Central memory CD8-positive, alpha-beta T cell (primary cell): ENCODE measurements at regions not wholly inside any gene's neighbourhood (a gene's known extent, or its start where the extent isn't known, plus 50 kb on each side); places are given as distances from the start of the nearest gene placed in this dataset.
A peak's percentile ranks its signal among the peaks of the same experiment; 100 is the strongest.

Experiments used
- ATAC-seq: fragments of 150-1000 bp; cut with Tn5 transposase; replicated peaks from 2 replicates; pipeline ENCODE4 v1.10.0; 2022; ENCODE audit warnings: mild to moderate bottlenecking, moderate FRiP score, moderate number of reproducible peaks; ENCODE audit not compliant: poor library complexity, severe bottlenecking; ENCODE audit errors: extremely low read depth
- DNase-seq, 2 donors: peaks; one replicate each; pipeline ENCODE4 v3.0.0; 2021; ENCODE audit warnings: low spot score in 2 of 2
- H3K27ac Mint-ChIP-seq: one replicate; pipeline ENCODE4 v1.8.0; 2022; ENCODE audit warnings: low read depth, mild to moderate bottlenecking, moderate library complexity, mixed read lengths
- H3K27me3 Mint-ChIP-seq: one replicate; pipeline ENCODE4 v1.8.0; 2022; ENCODE audit warnings: mixed read lengths
- H3K36me3 Mint-ChIP-seq: one replicate; pipeline ENCODE4 v1.8.0; 2022; ENCODE audit warnings: mild to moderate bottlenecking, moderate library complexity, mixed read lengths; ENCODE audit not compliant: insufficient read depth
- H3K4me1 Mint-ChIP-seq: one replicate; pipeline ENCODE4 v1.8.0; 2022; ENCODE audit warnings: mixed read lengths
- H3K4me3 Mint-ChIP-seq: one replicate; pipeline ENCODE4 v1.8.0; 2022; ENCODE audit warnings: mild to moderate bottlenecking, moderate library complexity, mixed read lengths
- H3K9me3 Mint-ChIP-seq: one replicate; pipeline ENCODE4 v1.8.0; 2022; ENCODE audit warnings: mixed read lengths

DNA sequence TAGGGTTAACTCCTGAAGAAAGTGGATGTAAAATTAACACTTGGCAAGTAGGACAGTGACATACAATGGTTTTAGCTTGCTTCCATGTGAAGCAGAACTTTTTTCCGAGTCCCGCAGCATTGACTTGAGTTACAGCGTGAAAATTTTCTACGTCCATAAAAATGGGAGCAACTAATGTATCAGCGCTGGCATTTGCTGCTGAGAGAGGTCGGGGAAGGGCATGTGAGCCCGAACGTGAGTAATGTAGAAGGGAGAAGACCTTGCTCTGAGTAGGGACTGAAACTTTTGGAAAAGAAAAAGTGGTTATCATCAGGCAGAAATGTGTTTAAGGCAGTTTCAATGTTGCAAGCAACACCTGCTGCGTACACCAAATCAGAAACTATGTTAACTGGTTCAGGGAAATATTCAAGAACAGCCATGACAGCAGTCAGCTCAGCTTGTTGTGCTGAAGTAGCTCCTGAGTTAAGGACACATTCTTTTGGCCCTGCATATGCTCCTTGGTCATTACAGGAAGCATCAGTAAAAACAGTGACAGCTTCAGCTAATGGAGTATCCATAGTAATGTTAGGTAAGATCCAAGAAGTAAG, 70.9 kb upstream of the ARL4D start:
- H3K27me3 Mint-ChIP-seq = peaks cover 41% of the 10 kb centered on the region
- no peak overlapping the region for H3K4me3 Mint-ChIP-seq
- DNase-seq (no peak), ATAC-seq (no peak)
- no peaks in the 10 kb centered on the region for H3K4me1 Mint-ChIP-seq
- no peak overlapping the region for H3K27ac Mint-ChIP-seq
- no peaks in the 10 kb centered on the region for H3K9me3 Mint-ChIP-seq
- no peaks in the 10 kb centered on the region for H3K36me3 Mint-ChIP-seq

DNA sequence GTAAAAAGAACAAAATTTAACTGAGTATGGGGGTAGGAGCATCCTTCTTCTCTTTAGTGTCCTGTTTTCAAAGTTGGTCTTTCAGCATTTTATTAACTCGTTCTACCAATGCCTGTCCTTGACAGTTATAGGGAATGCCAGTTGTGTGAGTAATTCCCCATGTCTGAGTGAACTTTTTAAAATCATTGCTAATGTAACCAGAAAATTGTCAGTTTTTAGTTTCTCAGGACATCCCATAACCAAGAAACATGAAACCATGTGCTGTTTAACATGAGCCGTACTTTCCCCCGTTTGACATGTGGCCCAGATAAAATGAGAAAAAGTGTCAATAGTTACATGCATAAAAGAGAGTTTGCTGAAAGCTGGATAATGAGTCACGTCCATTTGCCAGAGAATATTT, 71.4 kb upstream of the ARL4D start:
- no peaks in the 10 kb centered on the region for H3K9me3 Mint-ChIP-seq
- H3K4me1 Mint-ChIP-seq = no peaks in the 10 kb centered on the region
- ATAC-seq (no peak), DNase-seq (no peak)
- no peak overlapping the region for H3K27ac Mint-ChIP-seq
- H3K27me3 Mint-ChIP-seq = peaks cover 41% of the 10 kb centered on the region
- H3K4me3 Mint-ChIP-seq = no peak overlapping the region
- no peaks in the 10 kb centered on the region for H3K36me3 Mint-ChIP-seq

DNA sequence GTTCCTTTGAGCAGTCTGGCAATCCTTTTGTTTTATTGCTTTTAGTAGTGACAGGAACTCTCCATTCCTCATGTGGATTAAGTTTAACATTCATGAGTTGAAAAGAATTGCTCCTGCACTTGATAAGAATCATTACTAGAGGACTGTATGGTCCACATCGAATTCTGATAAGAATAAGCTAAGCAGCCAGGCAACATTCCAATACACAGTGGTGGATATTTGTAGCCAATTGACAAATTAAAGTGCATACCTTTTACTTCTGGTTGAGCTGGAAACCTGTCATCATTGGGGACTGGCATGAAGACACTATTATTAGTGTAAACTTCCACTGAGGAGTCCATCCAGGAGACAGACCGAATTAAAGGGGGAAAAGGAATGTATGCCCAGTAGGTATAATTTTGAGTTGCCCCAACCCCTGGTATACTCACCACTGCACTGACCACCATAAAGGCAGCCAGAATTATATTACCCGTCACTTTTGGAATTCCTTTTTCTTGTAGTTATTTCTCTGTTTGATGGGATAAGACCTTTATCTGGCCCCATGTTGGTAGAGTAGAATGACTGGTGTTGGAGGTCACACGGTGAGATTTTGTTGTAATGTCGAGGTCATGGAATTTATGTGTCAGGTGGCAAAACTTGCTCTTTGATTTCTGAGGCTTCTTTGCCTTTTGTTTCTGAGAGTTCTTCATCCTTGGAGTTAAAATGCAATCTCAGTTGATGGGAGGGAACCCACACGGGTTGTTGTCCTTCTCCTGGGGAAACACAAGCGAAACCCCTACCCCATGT, 72.1 kb upstream of the ARL4D start:
- DNase-seq = no peak
- H3K27ac Mint-ChIP-seq = no peak overlapping the region
- H3K4me1 Mint-ChIP-seq = no peaks in the 10 kb centered on the region
- H3K9me3 Mint-ChIP-seq = no peaks in the 10 kb centered on the region
- ATAC-seq = no peak
- H3K4me3 Mint-ChIP-seq = no peak overlapping the region
- no peaks in the 10 kb centered on the region for H3K36me3 Mint-ChIP-seq
- peaks cover 41% of the 10 kb centered on the region for H3K27me3 Mint-ChIP-seq

DNA sequence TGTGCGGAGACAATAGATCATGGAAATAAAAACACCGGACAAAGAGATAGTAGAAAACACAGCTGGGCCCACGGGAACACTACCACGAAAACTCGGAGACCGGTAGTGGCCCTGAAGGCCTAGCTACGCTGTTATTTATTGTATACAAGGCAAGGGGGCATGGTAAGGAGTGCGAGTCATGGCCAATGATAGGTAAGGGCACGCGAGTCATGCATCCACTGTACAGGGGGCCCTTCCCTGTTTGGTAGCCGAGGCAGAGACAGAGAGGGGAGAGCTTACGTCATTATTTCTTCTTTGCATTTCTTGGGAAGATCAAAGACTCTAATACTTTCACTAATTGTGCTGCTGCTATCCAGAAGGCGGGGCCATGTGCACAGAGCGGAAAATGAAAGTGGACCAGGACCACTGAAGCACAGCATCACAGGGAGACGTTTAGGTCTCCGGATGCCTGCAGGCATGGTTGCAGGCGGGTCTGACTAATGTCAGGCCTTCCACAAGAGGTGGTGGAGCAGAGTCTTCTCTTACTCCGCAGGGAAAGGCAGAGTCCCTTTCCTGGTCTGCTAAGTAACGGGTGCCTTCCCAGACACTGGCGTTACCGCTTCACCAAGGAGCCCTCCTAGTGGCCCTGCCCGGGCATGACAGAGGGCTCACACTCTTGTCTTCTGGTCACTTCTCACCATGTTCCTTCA, 74.4 kb upstream of the ARL4D start:
- peaks cover 2% of the 10 kb centered on the region for H3K36me3 Mint-ChIP-seq
- H3K27me3 Mint-ChIP-seq = peaks cover 29% of the 10 kb centered on the region
- no peak overlapping the region for H3K27ac Mint-ChIP-seq
- H3K4me3 Mint-ChIP-seq = no peak overlapping the region
- no peak for ATAC-seq
- H3K9me3 Mint-ChIP-seq = no peaks in the 10 kb centered on the region
- no peaks in the 10 kb centered on the region for H3K4me1 Mint-ChIP-seq
- DNase-seq = no peak

DNA sequence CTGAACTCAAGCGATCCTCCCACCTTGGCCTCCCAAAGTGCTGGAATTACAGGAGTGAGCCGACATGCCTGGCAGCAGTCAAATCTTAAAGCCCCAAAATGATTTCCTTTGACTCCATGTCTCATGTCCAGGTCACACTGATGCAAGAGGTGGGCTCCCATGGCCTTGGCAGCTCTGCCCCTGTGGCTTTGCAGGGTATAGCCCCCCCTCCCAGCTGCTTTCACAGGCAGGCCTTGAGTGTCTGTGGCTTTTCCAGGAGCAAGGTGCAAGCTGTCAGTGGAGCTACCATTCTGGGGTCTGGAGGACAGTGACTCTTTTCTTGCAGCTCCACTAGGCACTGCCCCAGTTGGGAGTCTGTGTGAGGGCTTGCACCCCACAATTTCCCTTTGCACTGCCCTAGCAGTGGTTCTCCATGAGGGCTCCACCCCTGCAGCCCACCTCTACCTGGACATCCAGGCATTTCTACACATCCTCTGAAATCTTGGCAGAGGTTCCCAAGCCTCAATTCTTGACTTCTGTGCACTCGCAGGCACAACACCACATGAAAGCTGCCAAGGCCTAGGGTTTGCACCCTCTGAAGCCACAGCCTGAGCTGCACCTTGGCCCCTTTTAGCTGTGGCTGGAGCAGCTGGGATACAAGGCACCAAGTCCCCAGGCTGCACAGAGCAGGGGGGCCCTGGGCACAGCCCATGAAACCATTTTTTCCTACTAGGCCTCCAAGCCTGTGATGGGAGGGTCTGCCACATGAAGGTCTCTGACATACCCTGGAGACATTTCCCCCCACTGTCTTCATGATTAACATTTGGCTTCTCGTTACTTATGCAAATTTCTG, 79.3 kb upstream of the ARL4D start:
- DNase-seq = no peak
- Mint-ChIP-seq H3K36me3 (peaks cover 4% of the 10 kb centered on the region), H3K4me1 (peaks cover 8% of the 10 kb centered on the region), H3K9me3 (peaks cover 7% of the 10 kb centered on the region), H3K27me3 (no peaks in the 10 kb centered on the region), H3K27ac (no peak overlapping the region), H3K4me3 (no peak overlapping the region)
- no peak for ATAC-seq

DNA sequence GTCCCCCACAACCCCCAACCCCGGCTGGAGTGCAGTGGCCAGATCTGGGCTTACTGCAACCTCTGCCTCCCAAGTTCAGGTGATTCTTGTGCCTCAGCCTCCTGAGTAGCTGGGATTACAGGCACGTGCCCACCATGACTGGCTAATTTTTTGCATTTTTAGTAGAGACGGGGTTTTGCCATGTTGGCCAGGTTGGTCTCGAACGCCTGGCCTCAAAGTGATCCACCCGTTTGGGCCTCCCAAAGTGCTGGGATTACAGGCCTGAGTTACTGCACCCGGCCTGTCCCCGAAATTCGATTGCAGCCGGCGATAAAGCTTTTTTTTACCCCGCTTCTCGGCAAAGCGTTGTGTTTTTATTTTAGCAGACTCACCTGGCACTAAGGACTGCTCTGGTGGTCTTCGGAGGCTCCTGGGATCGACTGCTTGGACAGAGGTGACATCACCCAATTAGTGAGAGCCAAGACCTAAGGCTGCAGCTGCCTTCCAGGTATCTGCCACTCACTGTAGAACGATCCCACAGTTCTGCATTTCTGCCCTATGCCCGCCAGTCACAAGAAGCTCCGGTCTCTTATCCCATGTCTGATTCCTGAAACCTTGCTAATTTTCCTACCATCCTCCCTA, 82.2 kb upstream of the ARL4D start:
- H3K4me1 Mint-ChIP-seq = peaks cover 8% of the 10 kb centered on the region
- H3K4me3 Mint-ChIP-seq = peak overlapping the region; percentile 36
- no peak overlapping the region for H3K27ac Mint-ChIP-seq
- no peak for DNase-seq
- no peak for ATAC-seq
- H3K27me3 Mint-ChIP-seq = no peaks in the 10 kb centered on the region
- H3K36me3 Mint-ChIP-seq = peaks cover 4% of the 10 kb centered on the region
- H3K9me3 Mint-ChIP-seq = peaks cover 7% of the 10 kb centered on the region

DNA sequence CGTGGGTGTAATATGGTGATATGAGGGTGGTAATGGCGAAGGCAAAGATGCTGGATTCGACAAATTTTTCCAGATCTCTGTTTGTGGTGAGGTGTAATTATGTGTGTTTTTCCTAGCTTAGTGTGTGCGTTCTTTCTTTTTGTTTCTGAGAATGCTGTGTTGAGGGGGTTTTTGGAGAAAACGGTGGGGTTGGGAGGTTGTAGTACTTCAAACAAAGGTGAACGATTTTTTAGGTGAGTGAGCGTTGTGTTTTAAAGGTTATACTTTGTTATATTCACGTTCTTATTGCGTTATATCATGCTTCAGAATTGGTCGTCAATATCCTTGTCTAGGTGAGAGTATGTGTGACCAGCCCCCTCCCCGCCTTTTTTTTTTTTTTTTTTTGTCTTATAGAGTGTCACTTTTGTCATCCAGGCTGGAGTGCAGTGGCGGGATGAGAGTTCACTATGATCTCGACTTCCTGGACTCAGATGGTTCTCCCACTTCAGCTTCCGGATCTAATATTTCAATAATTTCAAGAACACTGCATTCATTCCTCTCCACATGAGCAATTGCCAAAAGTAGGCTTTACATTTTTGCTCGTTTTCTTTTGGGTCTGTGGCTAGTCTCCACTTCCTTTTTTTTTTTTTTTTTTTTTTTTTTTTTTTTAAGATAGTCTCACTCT, 82.2 kb upstream of the RNU2-1 start:
- Mint-ChIP-seq H3K27ac (no peak overlapping the region), H3K36me3 (peaks cover 4% of the 10 kb centered on the region), H3K27me3 (no peaks in the 10 kb centered on the region), H3K4me3 (no peak overlapping the region), H3K4me1 (peaks cover 8% of the 10 kb centered on the region), H3K9me3 (peaks cover 7% of the 10 kb centered on the region)
- no peak for DNase-seq
- no peak for ATAC-seq

DNA sequence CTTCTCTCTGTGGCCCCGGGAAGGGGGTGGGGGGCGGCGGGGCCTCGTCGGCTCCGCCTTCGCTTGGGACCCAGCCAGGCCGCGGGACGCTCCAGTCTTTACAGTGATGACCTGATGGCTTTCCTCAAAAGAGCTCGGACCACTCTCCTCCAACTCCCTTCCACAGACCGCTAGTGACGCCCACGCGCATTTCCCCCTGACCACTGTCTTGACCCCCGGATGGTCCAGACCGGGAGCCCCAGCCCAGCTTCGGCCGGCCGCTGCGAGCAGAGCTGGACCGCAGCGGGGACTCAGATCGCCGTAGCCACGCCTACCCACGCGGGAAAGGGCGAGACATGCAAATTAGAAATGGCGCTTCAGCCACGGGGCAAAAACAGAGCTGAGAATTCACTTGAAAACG, 81.6 kb upstream of the RNU2-1 start:
- peaks cover 4% of the 10 kb centered on the region for H3K36me3 Mint-ChIP-seq
- no peak overlapping the region for H3K27ac Mint-ChIP-seq

DNA sequence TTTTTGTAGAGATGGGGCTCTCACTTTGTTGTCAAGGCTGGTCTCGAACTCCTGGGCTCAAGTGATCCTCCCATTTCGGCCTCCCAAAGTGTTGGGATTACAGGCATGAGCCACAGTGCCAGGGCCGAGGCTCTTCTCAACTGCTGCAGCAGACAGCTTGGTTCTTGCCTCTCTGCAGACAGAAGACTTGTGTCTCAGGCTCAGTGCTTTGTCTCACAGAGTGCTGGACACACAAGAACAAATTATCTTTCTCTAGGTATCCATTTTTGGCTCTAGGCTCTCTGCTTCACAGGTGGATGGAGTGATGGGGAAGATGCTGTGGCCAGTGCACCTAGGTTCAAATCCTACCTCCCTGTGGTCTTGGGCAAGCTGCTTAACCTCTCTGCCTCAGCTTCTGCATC, 80.8 kb upstream of the RNU2-1 start:
- ATAC-seq (no peak), DNase-seq (no peak)
- peaks cover 3% of the 10 kb centered on the region for H3K36me3 Mint-ChIP-seq
- H3K4me3 Mint-ChIP-seq = no peak overlapping the region
- H3K27me3 Mint-ChIP-seq = no peaks in the 10 kb centered on the region
- peaks cover 7% of the 10 kb centered on the region for H3K9me3 Mint-ChIP-seq
- H3K4me1 Mint-ChIP-seq = peaks cover 8% of the 10 kb centered on the region
- H3K27ac Mint-ChIP-seq = no peak overlapping the region

More for the DNA sequence above, 81.6 kb upstream of the RNU2-1 start:
- DNase-seq (no peak), ATAC-seq (no peak)
- H3K4me3 Mint-ChIP-seq = no peak overlapping the region
- H3K27me3 Mint-ChIP-seq = no peaks in the 10 kb centered on the region
- peaks cover 8% of the 10 kb centered on the region for H3K4me1 Mint-ChIP-seq
- H3K9me3 Mint-ChIP-seq = peaks cover 7% of the 10 kb centered on the region

DNA sequence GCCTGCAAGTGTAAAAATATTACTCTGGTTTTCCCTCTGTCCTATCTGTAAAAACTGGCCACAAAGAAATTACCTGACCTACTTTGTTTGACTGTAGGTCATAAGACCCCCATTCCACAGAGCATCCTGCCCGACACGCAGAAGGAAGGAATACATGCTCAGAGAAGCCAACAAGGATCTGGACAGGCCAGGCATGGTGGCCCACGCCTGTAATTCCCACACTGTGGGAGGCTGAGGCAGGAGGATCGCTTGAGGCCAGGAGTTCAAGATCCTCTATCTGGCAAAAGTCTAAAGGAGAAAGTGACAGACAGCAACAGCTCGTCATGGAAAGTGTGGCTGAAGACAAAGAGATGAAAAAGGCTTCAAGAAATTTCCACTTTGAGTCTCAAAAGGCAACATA, 78.2 kb upstream of the RNU2-1 start:
- ATAC-seq (no peak), DNase-seq (no peak)
- Mint-ChIP-seq H3K36me3 (peaks cover 2% of the 10 kb centered on the region), H3K4me3 (no peak overlapping the region), H3K27ac (no peak overlapping the region), H3K4me1 (no peaks in the 10 kb centered on the region), H3K9me3 (no peaks in the 10 kb centered on the region), H3K27me3 (no peaks in the 10 kb centered on the region)

DNA sequence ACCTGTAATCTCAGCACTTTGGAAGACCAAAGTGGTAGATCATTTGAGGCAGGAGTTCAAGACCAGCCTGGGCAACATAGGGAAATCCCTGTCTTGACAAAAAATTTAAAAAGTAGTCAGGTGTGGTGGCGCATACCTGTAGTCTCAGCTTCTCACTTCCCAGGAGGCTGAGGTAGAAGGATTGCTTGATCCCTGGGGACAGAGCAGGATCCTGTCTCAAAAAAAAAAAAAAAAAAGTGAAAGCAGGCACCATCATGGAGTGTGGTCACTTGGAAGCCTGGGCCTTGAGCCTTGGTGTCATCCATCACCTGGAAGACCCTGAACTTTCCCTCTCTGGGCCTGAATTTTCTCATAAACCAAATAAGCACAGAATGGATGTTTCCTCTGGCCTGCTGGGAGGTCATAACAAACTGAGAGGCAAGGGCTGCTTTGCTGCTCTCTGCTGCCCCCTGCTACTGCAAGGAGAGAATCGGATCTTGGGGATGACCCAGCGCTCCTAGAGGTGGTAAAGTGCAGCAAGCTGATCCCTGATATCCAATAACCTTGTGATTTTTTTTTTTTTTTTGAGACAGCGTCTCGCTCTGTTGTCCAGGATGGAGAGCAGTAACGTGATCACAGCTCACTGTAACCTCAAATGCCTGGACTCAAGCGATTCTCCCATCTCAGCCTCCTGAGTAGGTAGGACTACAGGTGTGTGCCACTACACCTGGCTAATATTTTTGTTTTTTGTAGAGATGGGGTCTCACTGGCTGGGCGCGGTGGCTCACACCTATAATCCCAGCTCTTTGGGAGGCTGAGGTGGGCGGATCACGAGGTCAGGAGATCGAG, 75.9 kb upstream of the RNU2-1 start:
- peak in 1 of 2 donors; percentile 8 for DNase-seq
- H3K4me1 Mint-ChIP-seq = no peaks in the 10 kb centered on the region
- peaks cover 2% of the 10 kb centered on the region for H3K36me3 Mint-ChIP-seq
- H3K27me3 Mint-ChIP-seq = no peaks in the 10 kb centered on the region
- no peak overlapping the region for H3K4me3 Mint-ChIP-seq
- ATAC-seq = no peak
- no peaks in the 10 kb centered on the region for H3K9me3 Mint-ChIP-seq
- H3K27ac Mint-ChIP-seq = no peak overlapping the region
